ENCODE measurements at regions not wholly inside any gene's neighbourhood (a gene's known extent, or its start where the extent isn't known, plus 50 kb on each side); places are given as distances from the start of the nearest gene placed in this dataset.

DNA sequence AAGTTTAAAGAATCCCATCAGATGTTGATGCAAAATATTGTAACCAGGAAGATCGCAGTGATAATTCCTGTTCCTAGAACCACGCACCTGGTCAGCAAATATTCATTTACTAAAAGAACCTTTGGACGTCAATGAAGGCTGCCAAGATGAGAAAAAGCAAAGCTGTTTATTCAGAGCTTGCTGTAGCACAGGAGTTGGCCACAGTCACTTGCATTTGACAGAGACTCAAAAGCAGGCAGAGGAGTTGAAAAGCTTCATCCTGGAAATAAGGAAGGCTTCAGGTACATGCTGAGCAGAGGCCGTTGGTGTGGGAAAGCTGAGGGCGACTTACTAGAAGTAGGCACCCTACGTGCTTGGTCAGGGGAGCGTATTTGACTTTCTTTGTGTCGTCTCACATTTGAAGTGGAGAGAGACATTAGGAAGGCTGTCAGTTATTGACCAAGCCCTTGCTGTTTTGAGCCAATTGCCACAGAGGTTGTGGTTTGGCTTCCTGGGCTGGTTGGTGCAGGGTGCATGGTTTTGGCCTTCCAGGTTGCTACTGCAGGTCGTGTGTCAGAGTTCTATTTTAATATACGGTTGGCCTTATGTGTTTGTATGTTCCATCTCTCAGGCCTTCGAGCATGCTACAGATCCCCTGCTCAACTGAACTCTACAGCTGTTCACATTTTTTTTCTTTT lies 289.6 kb downstream of the METTL4 start:
- Histone ChIP-seq H3K36me3 (no peaks in the 10 kb centered on the region), H3K9me3 (no peaks in the 10 kb centered on the region), H3K27ac (no peak overlapping the region), H3K4me1 (no peaks in the 10 kb centered on the region), H3K4me3 (no peak overlapping the region), H3K27me3 (no peaks in the 10 kb centered on the region)
- intact Hi-C loops (cut with DNase I) = no loop called here
- no peak for TF ChIP-seq CTCF (IDR thresholded peaks at IDR 0.05)
- DNase-seq (ENCODE audit: low spot score in 2 of 2) = no peak

GRCh38 chr18:2293109-2293839 lies 278.0 kb downstream of the METTL4 start:
- no peak for TF ChIP-seq CTCF (IDR thresholded peaks at IDR 0.05)
- intact Hi-C loops (cut with DNase I) = no loop called here
- no peak for DNase-seq (ENCODE audit: low spot score in 2 of 2)
- H3K4me3 ChIP-seq = no peak overlapping the region
- no peaks in the 10 kb centered on the region for H3K27me3 ChIP-seq
- H3K9me3 ChIP-seq = no peaks in the 10 kb centered on the region
- no peaks in the 10 kb centered on the region for H3K36me3 ChIP-seq
- H3K4me1 ChIP-seq = no peaks in the 10 kb centered on the region
- H3K27ac ChIP-seq = no peak overlapping the region

GRCh38 chr18:2301316-2301715 lies 270.0 kb downstream of the METTL4 start:
- no peaks in the 10 kb centered on the region for H3K9me3 ChIP-seq
- H3K27me3 ChIP-seq = no peaks in the 10 kb centered on the region
- no peak overlapping the region for H3K27ac ChIP-seq
- no peak for DNase-seq (ENCODE audit: low spot score in 2 of 2)
- intact Hi-C loops (cut with DNase I) = no loop called here
- H3K36me3 ChIP-seq = no peaks in the 10 kb centered on the region
- H3K4me1 ChIP-seq = no peaks in the 10 kb centered on the region
- no peak overlapping the region for H3K4me3 ChIP-seq
- no peak for TF ChIP-seq CTCF (IDR thresholded peaks at IDR 0.05)

- intact Hi-C loops (cut with DNase I) = no loop called here
- no peak overlapping the region for H3K4me3 ChIP-seq
- no peaks in the 10 kb centered on the region for H3K4me1 ChIP-seq
- H3K36me3 ChIP-seq = no peaks in the 10 kb centered on the region
- H3K27ac ChIP-seq = no peak overlapping the region
- no peak for TF ChIP-seq CTCF (IDR thresholded peaks at IDR 0.05)
- no peak for DNase-seq (ENCODE audit: low spot score in 2 of 2)
- no peaks in the 10 kb centered on the region for H3K27me3 ChIP-seq
- no peaks in the 10 kb centered on the region for H3K9me3 ChIP-seq
Measured at GRCh38 chr18:2302012-2302411, 269.3 kb downstream of the METTL4 start.

DNA sequence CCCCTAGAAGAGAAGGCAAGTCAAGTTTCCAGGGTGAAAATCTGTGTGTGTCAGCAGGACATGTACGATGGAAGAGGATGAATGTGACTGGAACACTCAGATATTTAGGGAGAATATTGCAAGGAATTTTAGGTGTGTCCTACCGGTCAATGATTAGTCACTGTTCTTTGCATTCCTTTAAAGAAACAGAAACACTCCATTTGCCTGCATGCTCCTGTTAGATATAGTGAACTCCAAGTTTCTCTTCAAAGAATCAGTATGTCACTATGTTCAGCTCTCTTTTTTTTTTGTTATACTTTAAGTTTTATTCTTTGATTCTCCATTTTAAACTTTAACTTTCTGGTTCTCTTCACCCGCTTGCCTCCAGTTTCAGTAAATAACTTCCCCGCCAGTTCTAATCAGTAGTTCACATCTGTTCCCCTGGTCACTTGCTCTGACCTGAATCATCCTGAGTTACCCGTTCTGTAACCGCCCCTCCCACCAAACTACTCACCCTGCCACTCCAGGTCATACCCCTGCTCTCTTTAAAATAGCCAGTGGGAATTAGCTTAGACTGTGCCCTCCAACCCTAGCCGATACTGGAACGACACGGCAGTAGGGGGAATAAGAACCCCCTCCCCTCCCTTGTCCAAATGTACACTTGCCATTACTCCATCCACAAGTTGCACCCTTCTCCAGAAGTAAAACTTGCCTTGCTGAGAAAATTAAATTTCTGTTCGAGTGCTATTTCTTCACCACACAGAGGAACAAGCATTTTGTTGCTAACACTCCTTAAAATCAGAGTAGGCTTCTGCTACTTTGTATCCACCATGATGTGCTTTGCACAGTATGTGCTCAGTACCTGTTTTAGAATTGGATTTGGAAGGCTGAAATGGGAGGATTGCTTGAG lies 268.4 kb downstream of the METTL4 start:
- intact Hi-C loops (cut with DNase I) = no loop called here
- no peaks in the 10 kb centered on the region for H3K27me3 ChIP-seq
- no peak for DNase-seq (ENCODE audit: low spot score in 2 of 2)

More for the DNA sequence above, 268.4 kb downstream of the METTL4 start:
- H3K9me3 ChIP-seq = no peaks in the 10 kb centered on the region
- no peak for TF ChIP-seq CTCF (IDR thresholded peaks at IDR 0.05)
- no peaks in the 10 kb centered on the region for H3K36me3 ChIP-seq
- H3K27ac ChIP-seq = no peak overlapping the region
- H3K4me3 ChIP-seq = no peak overlapping the region
- no peaks in the 10 kb centered on the region for H3K4me1 ChIP-seq

All from ascending aorta (tissue), 2 donors.